ENCODE measurements at regions not wholly inside any gene's neighbourhood (a gene's known extent, or its start where the extent isn't known, plus 50 kb on each side); places are given as distances from the start of the nearest gene placed in this dataset.

GRCh38 chr16:85174871-85175723, 62.8 kb upstream of the CIBAR2 start:
- DNase-seq: no peak

GRCh38 chr16:85175724-85176233, 63.5 kb upstream of the CIBAR2 start:
- no peak for DNase-seq

GRCh38 chr16:85176541-85177447, 64.5 kb upstream of the CIBAR2 start:
- DNase-seq: peak; percentile 26

- no peak for DNase-seq
Measured at GRCh38 chr16:85177448-85177846, 65.2 kb upstream of the CIBAR2 start.

GRCh38 chr16:85178006-85178591, 65.8 kb upstream of the CIBAR2 start:
- DNase-seq: no peak

GRCh38 chr16:85178596-85178995, 66.3 kb upstream of the CIBAR2 start:
- DNase-seq: no peak

GRCh38 chr16:85179344-85180046, 67.2 kb upstream of the CIBAR2 start:
- no peak for DNase-seq

- DNase-seq: no peak
Measured at GRCh38 chr16:85180047-85180826, 68.0 kb upstream of the CIBAR2 start.

GRCh38 chr16:85180827-85181738, 68.8 kb upstream of the CIBAR2 start:
- no peak for DNase-seq

- no peak for DNase-seq
Measured at GRCh38 chr16:85181739-85182129, 69.5 kb upstream of the CIBAR2 start.

- no peak for DNase-seq
Measured at GRCh38 chr16:85182286-85182685, 70.0 kb upstream of the CIBAR2 start.

GRCh38 chr16:85182774-85183173, 70.5 kb upstream of the CIBAR2 start:
- DNase-seq: no peak

- no peak for DNase-seq
Measured at GRCh38 chr16:85183564-85183963, 71.3 kb upstream of the CIBAR2 start.

- no peak for DNase-seq
Measured at GRCh38 chr16:85184404-85184803, 72.1 kb upstream of the CIBAR2 start.

GRCh38 chr16:85185303-85186100, 73.2 kb upstream of the CIBAR2 start:
- DNase-seq: no peak

- no peak for DNase-seq
Measured at GRCh38 chr16:85187002-85187401, 74.7 kb upstream of the CIBAR2 start.

GRCh38 chr16:85187447-85187846, 75.2 kb upstream of the CIBAR2 start:
- no peak for DNase-seq

GRCh38 chr16:85187886-85188285, 75.6 kb upstream of the CIBAR2 start:
- no peak for DNase-seq

GRCh38 chr16:85188822-85189672, 76.8 kb upstream of the CIBAR2 start:
- DNase-seq: no peak

Data from NCI-H1092 treated with DMSO at 0.1 percent for 48 hours (cell line).